GM12878 (cell line): ENCODE measurements at regions not wholly inside any gene's neighbourhood (a gene's known extent, or its start where the extent isn't known, plus 50 kb on each side); places are given as distances from the start of the nearest gene placed in this dataset.

Experiments
- ATAC-seq: fragments of 200-7000 bp; cut with Tn5 transposase; 3 replicates; pipeline ENCODE4 v1.9.1; 2020; ENCODE audit warnings: mild to moderate bottlenecking, moderate library complexity
- BruUV-seq: library from RNA; stranded (reverse); fragments of 400-500 nt; replicated peaks from 2 replicates; lab custom pipeline; 2021; lab: Mats Ljungman, UMichigan
- CTCF ChIA-PET: fragments of 300-600 bp; sonication (Branson Sonifier 250); formaldehyde crosslinking; extraction: SDS; loops from one replicate; lab custom pipeline; 2021; ENCODE audit warnings: inconsistent platforms; lab: Yijun Ruan, JAX
- POLR2A ChIA-PET: fragments of 350-600 bp; formaldehyde crosslinking; extraction: SDS; loops from one replicate; lab custom pipeline; 2021; ENCODE audit warnings: inconsistent platforms; lab: Charles Lee
- RAD21 ChIA-PET: fragments of 300-600 bp; sonication (Branson Sonifier 250); formaldehyde crosslinking; loops from one replicate; lab custom pipeline; 2023; ENCODE audit warnings: antibody characterized with exemption; ENCODE audit not compliant: unreplicated experiment; lab: Charles Lee
- SMC1A ChIA-PET: fragments of 300-600 bp; sonication (Branson Sonifier 250); formaldehyde crosslinking; loops from one replicate; lab custom pipeline; 2023; ENCODE audit not compliant: unreplicated experiment, uncharacterized antibody; lab: Charles Lee
- DNase-seq: peaks from one replicate; pipeline ENCODE4 v3.0.0-alpha.2; 2011; ENCODE audit warnings: low read depth, low spot score
- FAIRE-seq: peaks from 3 replicates; lab custom pipeline; 2011; peaks lifted over from hg19 to GRCh38; lab: Jason Lieb, UNC
- H2AFZ ChIP-seq: 2 replicates; pipeline ENCODE4 v1.6.0; 2011; ENCODE audit warnings: low read depth, low read length, control low read depth; ENCODE audit not compliant: control insufficient read depth
- H3K27ac ChIP-seq: 2 replicates; pipeline ENCODE4 v1.5.1; 2011; ENCODE audit warnings: control low read depth; ENCODE audit not compliant: control insufficient read depth, insufficient read depth
- H3K27me3 ChIP-seq, 2 experiments: replicated peaks in 1 of 2; 2 replicates each; pipeline versions ENCODE4 v1.6.0 to v1.6.1; 2011; ENCODE audit warnings: low read length in 1 of 2; ENCODE audit not compliant: control insufficient read depth in 2 of 2, insufficient read depth in 2 of 2
- H3K36me3 ChIP-seq, 2 experiments: 2 replicates each; pipeline ENCODE4 v1.5.1; 2011; ENCODE audit warnings: low read length in 1 of 2; ENCODE audit not compliant: control insufficient read depth in 2 of 2, insufficient read depth in 2 of 2
- H3K4me1 ChIP-seq: 2 replicates; pipeline ENCODE4 v1.6.1; 2011; ENCODE audit warnings: mild to moderate bottlenecking, low read length, moderate library complexity, mixed read lengths; ENCODE audit not compliant: control insufficient read depth, insufficient read depth
- H3K4me2 ChIP-seq: 2 replicates; pipeline ENCODE4 v1.6.0; 2011; ENCODE audit warnings: control low read depth; ENCODE audit not compliant: control insufficient read depth, insufficient read depth
- H3K4me3 ChIP-seq: fragments of 200-600 bp; sonication (generic); 2 replicates; pipeline ENCODE4 v1.5.1; 2016
- H3K79me2 ChIP-seq: 2 replicates; pipeline ENCODE4 v1.6.0; 2011; ENCODE audit warnings: low read length; ENCODE audit not compliant: control insufficient read depth, insufficient read depth
- H3K9ac ChIP-seq: 2 replicates; pipeline ENCODE4 v1.8.0; 2011; ENCODE audit warnings: low read length, control low read depth, mixed read lengths; ENCODE audit not compliant: control insufficient read depth, insufficient read depth
- H3K9me3 ChIP-seq: replicated peaks from 3 replicates; pipeline ENCODE4 v1.5.1; 2011; ENCODE audit warnings: mild to moderate bottlenecking, low read length; ENCODE audit not compliant: control insufficient read depth, insufficient read depth
- H4K20me1 ChIP-seq: 2 replicates; pipeline ENCODE4 v1.6.0; 2011; ENCODE audit not compliant: control insufficient read depth, insufficient read depth
- ATF2 ChIP-seq: IDR thresholded peaks from 2 replicates; pipeline ENCODE4 v1.6.1; 2012; ENCODE audit warnings: low read length, inconsistent platforms
- BMI1 ChIP-seq: fragments of 450-650 bp; IDR thresholded peaks from 2 replicates; pipeline ENCODE4 v1.6.1; 2016; ENCODE audit warnings: mild to moderate bottlenecking, moderate library complexity, borderline replicate concordance
- DPF2 ChIP-seq: fragments of 450-650 bp; IDR thresholded peaks from 2 replicates; pipeline ENCODE4 v1.6.1; 2017; ENCODE audit warnings: mild to moderate bottlenecking
- E2F4 ChIP-seq: IDR thresholded peaks from 2 replicates; pipeline ENCODE4 v1.6.1; 2012; ENCODE audit warnings: low read depth, low read length, improper control_type of control experiment
- EED ChIP-seq: sonication (generic); IDR thresholded peaks from 2 replicates; pipeline ENCODE4 v1.6.1; 2016; ENCODE audit warnings: antibody characterized with exemption, low read depth
- EZH2 ChIP-seq: IDR thresholded peaks from 2 replicates; pipeline ENCODE4 v1.6.1; 2012; ENCODE audit warnings: low read depth, mild to moderate bottlenecking, control low read depth, inconsistent platforms, low read length, borderline replicate concordance; ENCODE audit not compliant: control insufficient read depth
- POLR2A ChIP-seq: IDR thresholded peaks from 2 replicates; pipeline ENCODE4 v1.6.1; 2011; ENCODE audit warnings: low read depth, mild to moderate bottlenecking, low read length
- POU2F2 ChIP-seq: IDR thresholded peaks from 3 replicates; pipeline ENCODE4 v1.6.1; 2011; ENCODE audit warnings: low read depth, mild to moderate bottlenecking, low read length, borderline replicate concordance
- RAD21 ChIP-seq: IDR thresholded peaks from 2 replicates; pipeline ENCODE4 v1.6.1; 2011; ENCODE audit warnings: mild to moderate bottlenecking, low read depth, low read length, moderate library complexity; ENCODE audit not compliant: insufficient read depth
- SIN3A ChIP-seq: IDR thresholded peaks from 2 replicates; pipeline ENCODE4 v1.6.1; 2012; ENCODE audit warnings: low read depth, low read length, improper control_type of control experiment
- STAT1 ChIP-seq: fragments of 450-650 bp; conservative IDR thresholded peaks from 2 replicates; pipeline ENCODE4 v1.6.1; 2014; ENCODE audit warnings: antibody characterized with exemption, mild to moderate bottlenecking
- TARDBP ChIP-seq: IDR thresholded peaks from 2 replicates; pipeline ENCODE4 v1.6.1; 2016; ENCODE audit warnings: borderline replicate concordance
- YY1 ChIP-seq: IDR thresholded peaks from 2 replicates; pipeline ENCODE4 v1.6.1; 2011; ENCODE audit warnings: low read depth, mild to moderate bottlenecking, low read length
- WGBS: methylation state at CpG from one replicate; pipeline ENCODE4 v1.1.6; 2016; ENCODE audit warnings: low lambda C conversion rate; ENCODE audit not compliant: insufficient replicate concordance, insufficient coverage; ENCODE audit errors: missing lambda C conversion rate; 5-methylcytosine and 5-hydroxymethylcytosine counted together
- in situ Hi-C: fragments of 300-500 bp; cut with MboI; formaldehyde crosslinking; loops from 9 replicates; pipeline ENCODE4 v1.14.3; 2018; ENCODE audit warnings: mixed read lengths
- intact Hi-C: fragments of 100-400 bp; cut with micrococcal nuclease; formaldehyde crosslinking; loops from one replicate; pipeline ENCODE4 v1.14.2; 2022; ENCODE audit not compliant: unreplicated experiment
- TF ChIP-seq, protein P1 (sequence below): fragments of 450-650 bp; formaldehyde crosslinking; IDR thresholded peaks from 2 replicates; pipeline ENCODE4 v1.4.0; 2022; ENCODE audit warnings: mild to moderate bottlenecking, moderate library complexity

GRCh38 chr13:47148543-47148942 is 251.7 kb upstream of the HTR2A start:
- ATAC-seq: no peak
- DNase-seq: no peak
- BruUV-seq: no TSS peak
- Histone ChIP-seq H3K27ac (no peak overlapping the region), H3K36me3 (no peaks in the 10 kb centered on the region), H3K9me3 (no peaks in the 10 kb centered on the region), H2AFZ (no peak overlapping the region), H3K79me2 (no peaks in the 10 kb centered on the region), H3K4me3 (no peak overlapping the region), H3K27me3 (no peaks in the 10 kb centered on the region), H3K4me1 (peaks cover 6% of the 10 kb centered on the region; the same call in 1 of the 2 replicates), H3K4me2 (no peak overlapping the region), H4K20me1 (no peaks in the 10 kb centered on the region), H3K9ac (no peak overlapping the region)
- ChIA-PET CTCF (no interaction called here), SMC1A (no interaction called here), POLR2A (no interaction called here), RAD21 (no interaction called here)
- intact Hi-C loops (loop anchor here (5.0 kb wide), 1 partner anchor 166 kb away; no protein-coding TSS in a partner anchor), in situ Hi-C loops (no loop called here)
- TF ChIP-seq, protein P1, sequence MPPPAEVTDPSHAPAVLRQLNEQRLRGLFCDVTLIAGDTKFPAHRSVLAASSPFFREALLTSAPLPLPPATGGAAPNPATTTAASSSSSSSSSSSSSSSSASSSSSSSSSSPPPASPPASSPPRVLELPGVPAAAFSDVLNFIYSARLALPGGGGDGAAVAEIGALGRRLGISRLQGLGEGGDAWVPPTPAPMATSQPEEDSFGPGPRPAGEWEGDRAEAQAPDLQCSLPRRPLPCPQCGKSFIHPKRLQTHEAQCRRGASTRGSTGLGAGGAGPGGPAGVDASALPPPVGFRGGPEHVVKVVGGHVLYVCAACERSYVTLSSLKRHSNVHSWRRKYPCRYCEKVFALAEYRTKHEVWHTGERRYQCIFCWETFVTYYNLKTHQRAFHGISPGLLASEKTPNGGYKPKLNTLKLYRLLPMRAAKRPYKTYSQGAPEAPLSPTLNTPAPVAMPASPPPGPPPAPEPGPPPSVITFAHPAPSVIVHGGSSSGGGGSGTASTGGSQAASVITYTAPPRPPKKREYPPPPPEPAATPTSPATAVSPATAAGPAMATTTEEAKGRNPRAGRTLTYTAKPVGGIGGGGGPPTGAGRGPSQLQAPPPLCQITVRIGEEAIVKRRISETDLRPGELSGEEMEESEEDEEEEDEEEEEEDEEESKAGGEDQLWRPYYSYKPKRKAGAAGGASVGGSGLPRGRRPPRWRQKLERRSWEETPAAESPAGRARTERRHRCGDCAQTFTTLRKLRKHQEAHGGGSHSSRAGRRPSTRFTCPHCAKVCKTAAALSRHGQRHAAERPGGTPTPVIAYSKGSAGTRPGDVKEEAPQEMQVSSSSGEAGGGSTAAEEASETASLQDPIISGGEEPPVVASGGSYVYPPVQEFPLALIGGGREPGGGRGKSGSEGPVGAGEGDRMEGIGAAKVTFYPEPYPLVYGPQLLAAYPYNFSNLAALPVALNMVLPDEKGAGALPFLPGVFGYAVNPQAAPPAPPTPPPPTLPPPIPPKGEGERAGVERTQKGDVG (CRISPR knock-in tag): no peak
- FAIRE-seq: no peak
- 54% methylated on average over 3 of the region's 3 CpGs for WGBS

GRCh38 chr13:47147812-47148119 is 250.9 kb upstream of the HTR2A start:
- FAIRE-seq: no peak
- Histone ChIP-seq H2AFZ (no peak overlapping the region), H3K4me3 (no peak overlapping the region), H3K9ac (no peak overlapping the region), H3K4me1 (peaks cover 6% of the 10 kb centered on the region; the same call in 1 of the 2 replicates), H4K20me1 (no peaks in the 10 kb centered on the region), H3K9me3 (no peaks in the 10 kb centered on the region), H3K27ac (no peak overlapping the region), H3K36me3 (no peaks in the 10 kb centered on the region), H3K79me2 (no peaks in the 10 kb centered on the region), H3K4me2 (0 out of 2 replicates have a peak overlapping the region, but pooled peaks have one; percentile 11), H3K27me3 (no peaks in the 10 kb centered on the region)
- DNase-seq: no peak
- ChIA-PET CTCF (no interaction called here), RAD21 (no interaction called here), POLR2A (interaction anchor here (0.6 kb wide), 1 partner anchor 9 kb away, joined by 3 read pairs; no protein-coding TSS in a partner anchor), SMC1A (no interaction called here)
- intact Hi-C loops: loop anchor here (1.0 to 5.0 kb wide), 2 partner anchors 165 to 185 kb away; no protein-coding TSS in a partner anchor
- WGBS: 53% methylated on average over 2 of the region's 2 CpGs
- no peak for ATAC-seq
- in situ Hi-C loops: no loop called here
- BruUV-seq: no TSS peak
- TF ChIP-seq TARDBP (no peak), ATF2 (no peak), BMI1 (no peak), EZH2 (no peak), RAD21 (no peak), DPF2 (no peak), POLR2A (no peak), STAT1 (no peak), SIN3A (no peak), EED (no peak), YY1 (no peak), POU2F2 (no peak), E2F4 (no peak)
